Endothelial cell of umbilical vein (primary cell): ENCODE measurements at regions not wholly inside any gene's neighbourhood (a gene's known extent, or its start where the extent isn't known, plus 50 kb on each side); places are given as distances from the start of the nearest gene placed in this dataset.

Experiments used
- BruUV-seq: library from RNA; stranded (reverse); fragments of 400-500 nt; replicated peaks from 2 replicates; lab custom pipeline; 2021; lab: Mats Ljungman, UMichigan
- CTCF ChIA-PET: fragments of 300-600, 350-600 bp; sonication (Branson Sonifier 250); formaldehyde crosslinking; loops from one replicate; lab custom pipeline; 2021; ENCODE audit warnings: antibody characterized with exemption, inconsistent platforms; lab: Charles Lee
- POLR2A ChIA-PET: fragments of 300-600, 350-600 bp; sonication (Branson Sonifier 250); formaldehyde crosslinking; loops from one replicate; lab custom pipeline; 2021; ENCODE audit warnings: antibody characterized with exemption, inconsistent platforms; lab: Charles Lee
- DNase-seq: peaks from one replicate; pipeline ENCODE4 v3.0.0-alpha.2; 2011; ENCODE audit warnings: low read depth, low spot score
- FAIRE-seq: peaks from 2 replicates; lab custom pipeline; 2011; peaks lifted over from hg19 to GRCh38; lab: Jason Lieb, UNC
- H2AFZ ChIP-seq: 2 replicates; pipeline ENCODE4 v1.6.0; 2012; ENCODE audit warnings: low read depth, low read length, control low read depth, inconsistent platforms
- H3K27ac ChIP-seq: 2 replicates; pipeline ENCODE4 v1.5.1; 2011; ENCODE audit warnings: low read depth, mild to moderate bottlenecking, control low read depth, low read length, moderate library complexity; ENCODE audit not compliant: insufficient read depth
- H3K27me3 ChIP-seq, 2 experiments: 2 replicates each; pipeline versions ENCODE4 v1.6.0 to v1.6.1; 2011; ENCODE audit warnings: low read length in 2 of 2, mixed read lengths in 1 of 2; ENCODE audit not compliant: control insufficient read depth in 2 of 2, insufficient read depth in 2 of 2
- H3K36me3 ChIP-seq, 2 experiments: 2 replicates in 1 of 2; 3 replicates in 1 of 2; pipeline ENCODE4 v1.5.1; 2011; ENCODE audit warnings: low read length in 2 of 2, mild to moderate bottlenecking in 1 of 2, moderate library complexity in 1 of 2; ENCODE audit not compliant: control insufficient read depth in 2 of 2, insufficient read depth in 2 of 2; ENCODE audit errors: extremely low read depth in 1 of 2
- H3K4me1 ChIP-seq: 3 replicates; pipeline ENCODE4 v1.5.1; 2011; ENCODE audit warnings: mild to moderate bottlenecking, low read length; ENCODE audit not compliant: control insufficient read depth, insufficient read depth; ENCODE audit errors: extremely low read depth
- H3K4me2 ChIP-seq: 2 replicates; pipeline ENCODE4 v1.6.1; 2011; ENCODE audit warnings: low read length, control low read depth, mixed read lengths; ENCODE audit not compliant: insufficient read depth
- H3K4me3 ChIP-seq, 3 experiments: fragments of 200-600 bp in 1 of 3; sonication (generic), shearing (Covaris generic) in 1 of 3; replicated peaks in 1 of 3; 2 replicates each; pipeline ENCODE4 v1.5.1; 2011 to 2016; ENCODE audit warnings: control low read depth in 3 of 3, low read length in 3 of 3, mild to moderate bottlenecking in 2 of 3, inconsistent platforms in 1 of 3, low read depth in 1 of 3, moderate library complexity in 1 of 3; ENCODE audit not compliant: insufficient read depth in 1 of 3
- H3K79me2 ChIP-seq: 2 replicates; pipeline ENCODE4 v1.6.0; 2012; ENCODE audit warnings: low read length, inconsistent platforms; ENCODE audit not compliant: control insufficient read depth, insufficient read depth
- H3K9ac ChIP-seq: replicated peaks from 2 replicates; pipeline ENCODE3; 2011; ENCODE audit warnings: low read length, control low read depth; ENCODE audit not compliant: insufficient read depth; ENCODE audit errors: extremely low read depth
- H3K9me1 ChIP-seq: replicated peaks from 3 replicates; pipeline ENCODE4 v1.6.0; 2011; ENCODE audit warnings: mild to moderate bottlenecking, low read length; ENCODE audit not compliant: control insufficient read depth, insufficient read depth; ENCODE audit errors: extremely low read depth
- H3K9me3 ChIP-seq: replicated peaks from 2 replicates; pipeline ENCODE4 v1.5.1; 2012; ENCODE audit warnings: low read length, inconsistent platforms; ENCODE audit not compliant: control insufficient read depth, insufficient read depth
- H4K20me1 ChIP-seq: replicated peaks from 2 replicates; pipeline ENCODE3; 2011; ENCODE audit warnings: mild to moderate bottlenecking, low read length; ENCODE audit not compliant: control insufficient read depth, insufficient read depth; ENCODE audit errors: extremely low read depth
- EZH2 ChIP-seq: IDR thresholded peaks from 2 replicates; pipeline ENCODE4 v1.6.1; 2012; ENCODE audit warnings: borderline replicate concordance, low read depth, mild to moderate bottlenecking, moderate library complexity, low read length, inconsistent platforms; ENCODE audit not compliant: severe bottlenecking
- FOS ChIP-seq: IDR thresholded peaks from 2 replicates; pipeline ENCODE4 v1.6.1; 2011; ENCODE audit warnings: mild to moderate bottlenecking, low read length, moderate library complexity, borderline replicate concordance; ENCODE audit not compliant: insufficient read depth
- GATA2 ChIP-seq: IDR thresholded peaks from 2 replicates; pipeline ENCODE4 v1.7.0; 2011; ENCODE audit warnings: low read depth, mild to moderate bottlenecking, moderate library complexity, mixed read lengths, low read length; ENCODE audit not compliant: insufficient read length, insufficient read depth
- JUN ChIP-seq: IDR thresholded peaks from 2 replicates; pipeline ENCODE4 v1.6.1; 2011; ENCODE audit warnings: borderline replicate concordance, low read depth; ENCODE audit not compliant: insufficient read length, insufficient read depth
- MYC ChIP-seq: IDR thresholded peaks from one replicate; pipeline ENCODE4 v1.6.1; 2011; ENCODE audit warnings: mild to moderate bottlenecking, low read depth, low read length
- dilution Hi-C: fragments of 300-500 bp; cut with MboI; formaldehyde crosslinking; loops from one replicate; pipeline ENCODE4 v1.15.0; 2019; ENCODE audit warnings: low sequenced_read_pairs; ENCODE audit not compliant: extremely low pct_ligation_motif_present
- intact Hi-C: fragments of 100-400 bp; cut with micrococcal nuclease; formaldehyde crosslinking; loops from one replicate; pipeline ENCODE4 v1.10.0; 2022
- TF ChIP-seq, protein P1 (sequence below): IDR thresholded peaks from 2 replicates; pipeline ENCODE4 v1.6.1; 2011; ENCODE audit not compliant: insufficient read depth, insufficient read length
- TF ChIP-seq, protein P2 (sequence below), 2 donors: IDR thresholded peaks; 1 replicate in 1 of 2; 2 replicates in 1 of 2; pipeline ENCODE4 v1.5.1; 2011; ENCODE audit warnings: low read length in 2 of 2, mild to moderate bottlenecking in 2 of 2, moderate library complexity in 2 of 2, control low read depth in 1 of 2, inconsistent platforms in 1 of 2, low read depth in 1 of 2; ENCODE audit not compliant: insufficient read depth in 1 of 2; ENCODE audit errors: extremely low read depth in 1 of 2

DNA sequence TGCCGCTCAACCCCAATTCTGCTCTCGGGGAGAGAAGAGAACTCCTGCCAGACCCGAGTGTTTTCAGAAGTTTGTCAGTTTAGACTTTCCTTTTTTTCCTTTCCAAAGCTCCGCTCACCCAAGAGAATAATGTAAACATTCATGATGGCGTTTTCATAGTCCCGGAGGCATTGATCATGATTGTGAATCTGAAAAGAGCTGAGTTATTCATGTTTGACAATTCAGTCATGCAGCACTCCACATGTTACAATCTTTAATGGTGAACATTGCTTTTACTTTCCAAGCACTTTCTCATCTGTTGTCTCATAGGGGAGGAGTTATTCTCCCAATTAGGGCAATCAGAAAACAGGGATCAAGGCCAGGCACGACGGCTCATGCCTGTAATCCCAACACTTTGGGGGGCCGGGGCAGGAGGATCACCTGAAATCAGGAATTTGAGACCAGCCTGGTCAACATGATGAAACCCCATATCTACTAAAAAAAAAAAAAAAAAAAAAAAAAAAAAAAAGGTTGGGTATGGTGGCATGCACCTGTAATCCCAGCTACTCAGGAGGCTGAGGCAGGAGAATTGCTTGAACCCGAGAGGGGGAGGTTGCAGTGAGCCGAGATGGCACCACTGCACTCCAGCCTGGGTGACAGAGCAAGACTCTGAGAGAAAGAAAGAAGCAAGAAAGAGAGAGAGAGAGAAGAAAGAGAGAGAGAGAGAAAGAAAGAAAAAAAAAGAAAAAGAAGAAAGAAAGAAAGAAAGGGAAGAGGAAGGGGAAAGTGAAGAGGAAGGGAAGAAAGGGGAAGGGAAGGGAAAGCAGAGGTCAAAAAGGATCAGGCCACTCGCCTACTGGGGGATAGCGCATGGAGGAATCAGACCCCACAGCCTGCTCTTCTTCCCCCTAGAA, 70.0 kb upstream of the TNRC6C start:
- Histone ChIP-seq H3K9ac (no peak overlapping the region), H3K4me1 (peaks cover 4% of the 10 kb centered on the region), H2AFZ (peak overlapping the region; percentile 74), H3K27me3 (peaks cover 10 to 16% of the 10 kb centered on the region in 2 experiments), H3K36me3 (no peaks in the 10 kb centered on the region), H3K27ac (no peak overlapping the region), H3K79me2 (no peaks in the 10 kb centered on the region), H4K20me1 (no peaks in the 10 kb centered on the region), H3K4me3 (peak overlapping the region; percentile 31 to 43 (median 33)), H3K4me2 (peak overlapping the region; percentile 57), H3K9me3 (no peaks in the 10 kb centered on the region), H3K9me1 (no peaks in the 10 kb centered on the region)
- dilution Hi-C loops (no loop called here), intact Hi-C loops (no loop called here)
- FAIRE-seq (peak; percentile 8), DNase-seq (peak; percentile 8)
- TF ChIP-seq, protein P1, sequence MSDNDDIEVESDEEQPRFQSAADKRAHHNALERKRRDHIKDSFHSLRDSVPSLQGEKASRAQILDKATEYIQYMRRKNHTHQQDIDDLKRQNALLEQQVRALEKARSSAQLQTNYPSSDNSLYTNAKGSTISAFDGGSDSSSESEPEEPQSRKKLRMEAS = no peak
- TF ChIP-seq FOS = no peak
- TF ChIP-seq GATA2 = no peak
- TF ChIP-seq, protein P2, sequence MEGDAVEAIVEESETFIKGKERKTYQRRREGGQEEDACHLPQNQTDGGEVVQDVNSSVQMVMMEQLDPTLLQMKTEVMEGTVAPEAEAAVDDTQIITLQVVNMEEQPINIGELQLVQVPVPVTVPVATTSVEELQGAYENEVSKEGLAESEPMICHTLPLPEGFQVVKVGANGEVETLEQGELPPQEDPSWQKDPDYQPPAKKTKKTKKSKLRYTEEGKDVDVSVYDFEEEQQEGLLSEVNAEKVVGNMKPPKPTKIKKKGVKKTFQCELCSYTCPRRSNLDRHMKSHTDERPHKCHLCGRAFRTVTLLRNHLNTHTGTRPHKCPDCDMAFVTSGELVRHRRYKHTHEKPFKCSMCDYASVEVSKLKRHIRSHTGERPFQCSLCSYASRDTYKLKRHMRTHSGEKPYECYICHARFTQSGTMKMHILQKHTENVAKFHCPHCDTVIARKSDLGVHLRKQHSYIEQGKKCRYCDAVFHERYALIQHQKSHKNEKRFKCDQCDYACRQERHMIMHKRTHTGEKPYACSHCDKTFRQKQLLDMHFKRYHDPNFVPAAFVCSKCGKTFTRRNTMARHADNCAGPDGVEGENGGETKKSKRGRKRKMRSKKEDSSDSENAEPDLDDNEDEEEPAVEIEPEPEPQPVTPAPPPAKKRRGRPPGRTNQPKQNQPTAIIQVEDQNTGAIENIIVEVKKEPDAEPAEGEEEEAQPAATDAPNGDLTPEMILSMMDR (IDR thresholded peaks at IDR 0.05; ENCODE audit: extremely low read depth in 1 of 2, insufficient read depth in 1 of 2, low read depth in 1 of 2, low read length in 2 of 2) = no peak
- TF ChIP-seq MYC = no peak
- no peak for TF ChIP-seq JUN
- no peak for TF ChIP-seq EZH2
- CTCF ChIA-PET = interaction anchor here (0.6 to 2.1 kb wide), 6 partner anchors 30 to 131 kb away, joined by 3 to 9 read pairs (median 4); partner anchors contain the start of gene TNRC6C
- POLR2A ChIA-PET = interaction anchor here (0.6 to 0.7 kb wide), 2 partner anchors 21 to 70 kb away, joined by 3 read pairs; partner anchors contain the start of gene TNRC6C
- BruUV-seq = no TSS peak
